Lower leg skin (tissue), 4 donors: ENCODE measurements at regions not wholly inside any gene's neighbourhood (a gene's known extent, or its start where the extent isn't known, plus 50 kb on each side); places are given as distances from the start of the nearest gene placed in this dataset.
"Not testable (repeated sequence)": the region's sequence is repeated elsewhere in the genome, so short reads cannot be mapped to it uniquely, and the experiment has no call there.

Source experiments
- DNase-seq, 2 donors: peaks; one replicate each; pipeline ENCODE4 v3.0.0-alpha.2; 2019; ENCODE audit warnings: low spot score in 2 of 2
- H3K4me3 ChIP-seq: fragments of 200-600 bp; sonication (generic); 2 replicates; pipeline ENCODE4 v1.5.1; 2017; ENCODE audit warnings: mild to moderate bottlenecking, low read depth; ENCODE audit not compliant: poor library complexity, severe bottlenecking
- POLR2A ChIP-seq, 2 donors: fragments of 450-650 bp; IDR thresholded peaks; one replicate each; pipeline ENCODE4 v1.6.1; 2016 to 2017; ENCODE audit warnings: antibody characterized with exemption in 2 of 2, mild to moderate bottlenecking in 1 of 2, moderate library complexity in 1 of 2
- WGBS, 2 donors: methylation state at CpG; one replicate each; pipeline ENCODE4 v1.1.5; 2018; 5-methylcytosine and 5-hydroxymethylcytosine counted together
- intact Hi-C: fragments of 100-400 bp; cut with DNase I; formaldehyde crosslinking; loops from one replicate; pipeline ENCODE4 v1.15.0; 2023; ENCODE audit warnings: low total_unique reads
- TF ChIP-seq, protein P1 (sequence below), 3 donors: fragments of 450-650 bp; IDR thresholded peaks; one replicate each; pipeline ENCODE4 v1.5.1; 2016; ENCODE audit warnings: antibody characterized with exemption in 3 of 3, mild to moderate bottlenecking in 3 of 3, moderate library complexity in 2 of 3

DNA sequence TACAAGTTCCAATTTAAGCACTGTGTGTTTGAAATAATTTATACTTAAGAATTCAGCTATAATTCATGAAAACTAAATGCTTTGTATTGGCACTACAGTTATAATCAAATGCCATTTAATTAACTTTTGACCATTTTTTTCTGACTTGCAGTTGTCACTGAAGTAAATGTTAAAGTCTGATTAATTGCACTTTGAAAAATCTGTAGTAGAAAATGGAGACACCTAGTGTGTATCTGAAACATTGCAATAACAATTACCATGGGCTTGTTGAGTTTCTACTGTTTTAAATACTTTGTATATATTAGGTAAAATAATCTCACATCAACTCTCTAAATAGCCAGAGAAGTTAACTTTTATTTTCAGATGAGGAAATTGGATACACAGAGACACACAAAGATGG is 458.6 kb upstream of the FSIP2 start:
- no peak overlapping the region for H3K4me3 ChIP-seq
- intact Hi-C loops = no loop called here
- DNase-seq = no peak
- no peak for TF ChIP-seq POLR2A (IDR thresholded peaks at IDR 0.05)
- TF ChIP-seq, protein P1, sequence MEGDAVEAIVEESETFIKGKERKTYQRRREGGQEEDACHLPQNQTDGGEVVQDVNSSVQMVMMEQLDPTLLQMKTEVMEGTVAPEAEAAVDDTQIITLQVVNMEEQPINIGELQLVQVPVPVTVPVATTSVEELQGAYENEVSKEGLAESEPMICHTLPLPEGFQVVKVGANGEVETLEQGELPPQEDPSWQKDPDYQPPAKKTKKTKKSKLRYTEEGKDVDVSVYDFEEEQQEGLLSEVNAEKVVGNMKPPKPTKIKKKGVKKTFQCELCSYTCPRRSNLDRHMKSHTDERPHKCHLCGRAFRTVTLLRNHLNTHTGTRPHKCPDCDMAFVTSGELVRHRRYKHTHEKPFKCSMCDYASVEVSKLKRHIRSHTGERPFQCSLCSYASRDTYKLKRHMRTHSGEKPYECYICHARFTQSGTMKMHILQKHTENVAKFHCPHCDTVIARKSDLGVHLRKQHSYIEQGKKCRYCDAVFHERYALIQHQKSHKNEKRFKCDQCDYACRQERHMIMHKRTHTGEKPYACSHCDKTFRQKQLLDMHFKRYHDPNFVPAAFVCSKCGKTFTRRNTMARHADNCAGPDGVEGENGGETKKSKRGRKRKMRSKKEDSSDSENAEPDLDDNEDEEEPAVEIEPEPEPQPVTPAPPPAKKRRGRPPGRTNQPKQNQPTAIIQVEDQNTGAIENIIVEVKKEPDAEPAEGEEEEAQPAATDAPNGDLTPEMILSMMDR (IDR thresholded peaks at IDR 0.05) = no peak

GRCh38 chr2:185284696-185285095 is 453.9 kb upstream of the FSIP2 start:
- intact Hi-C loops = no loop called here
- no peak for DNase-seq
- no peak for TF ChIP-seq POLR2A (IDR thresholded peaks at IDR 0.05)
- TF ChIP-seq, protein P1 (IDR thresholded peaks at IDR 0.05) = no peak
- no peak overlapping the region for H3K4me3 ChIP-seq

DNA sequence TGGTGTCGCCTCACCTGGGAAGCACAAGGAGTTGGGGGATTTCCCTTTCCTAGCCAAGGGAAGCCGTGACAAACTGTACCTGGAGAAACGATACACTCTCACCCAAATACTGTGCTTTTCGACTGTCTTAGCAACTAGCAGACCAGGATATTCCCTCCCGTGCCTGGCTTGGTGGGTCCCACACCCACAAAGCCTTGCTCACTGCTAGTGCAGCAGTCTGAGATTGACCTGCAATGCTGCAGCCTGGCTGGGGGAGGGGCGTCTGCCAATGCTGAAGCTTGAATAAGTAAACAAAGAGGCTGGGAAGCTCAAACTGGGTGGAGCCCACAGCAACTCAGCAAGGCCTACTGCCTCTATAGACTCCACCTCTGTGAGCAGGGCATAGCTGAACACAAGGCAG is 448.6 kb upstream of the FSIP2 start:
- intact Hi-C loops, H3K4me3 ChIP-seq, DNase-seq: not testable (repeated sequence)
- 76 to 79% methylated on average over 6 of the region's 6 CpGs for WGBS, 2 donors

DNA sequence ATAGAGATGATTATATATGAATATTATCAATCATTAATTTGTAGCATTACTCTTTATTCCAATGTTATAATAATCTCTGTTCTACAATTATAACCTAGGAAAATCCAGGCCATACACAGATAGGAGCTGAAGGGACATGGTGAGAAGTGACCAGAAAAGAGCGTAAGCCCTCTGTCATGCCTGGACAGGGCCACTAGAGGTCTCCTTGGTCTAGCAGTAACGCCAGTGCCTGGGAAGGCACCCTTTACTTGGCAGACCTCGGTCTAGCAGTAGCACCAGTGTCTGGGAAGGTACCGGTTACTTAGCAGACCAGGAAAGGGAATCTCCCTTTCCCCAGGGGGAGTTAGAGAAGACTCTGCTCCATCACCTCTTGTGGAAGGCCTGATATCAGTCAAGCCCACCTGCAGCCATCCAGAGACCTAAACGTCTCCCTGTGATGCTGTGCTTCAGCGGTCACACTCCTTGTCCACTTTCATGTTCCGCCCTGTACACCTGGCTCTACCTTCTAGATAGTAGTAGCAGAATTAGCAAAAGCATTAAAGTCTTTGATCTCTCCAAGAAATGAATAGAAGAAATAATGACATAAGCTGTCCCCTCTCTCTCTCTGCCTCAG is 447.5 kb upstream of the FSIP2 start:
- intact Hi-C loops = no loop called here
- TF ChIP-seq, protein P1 (IDR thresholded peaks at IDR 0.05) = no peak
- no peak for TF ChIP-seq POLR2A (IDR thresholded peaks at IDR 0.05)
- H3K4me3 ChIP-seq = no peak overlapping the region
- no peak for DNase-seq
- WGBS, 2 donors = 50 to 55% methylated on average over 7 of the region's 7 CpGs

- 81 to 86% methylated on average over 5 of the region's 5 CpGs for WGBS, 2 donors
- no peak for DNase-seq
- H3K4me3 ChIP-seq = no peak overlapping the region
- TF ChIP-seq, protein P1 (IDR thresholded peaks at IDR 0.05) = no peak
- no peak for TF ChIP-seq POLR2A (IDR thresholded peaks at IDR 0.05)
- intact Hi-C loops = no loop called here
Measured at GRCh38 chr2:185299867-185300266, 438.7 kb upstream of the FSIP2 start.

DNA sequence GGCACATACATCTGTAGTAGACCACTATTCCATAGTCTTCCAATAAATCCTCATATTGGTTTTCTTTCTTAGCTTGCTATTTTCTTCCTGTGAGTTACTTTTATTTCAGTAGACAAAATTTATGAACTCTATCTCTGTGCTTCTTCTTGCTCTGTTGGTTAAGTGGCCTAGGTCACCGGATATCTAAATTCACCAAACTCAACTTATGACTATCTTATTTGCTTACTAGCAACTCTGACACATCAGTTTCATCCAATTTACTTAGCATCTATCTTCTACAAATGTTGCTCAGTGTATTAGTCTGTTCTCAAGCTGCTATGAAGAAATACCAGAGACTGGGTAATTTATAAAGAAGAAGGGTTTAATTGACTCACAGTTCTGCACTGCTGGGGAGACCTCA is 432.5 kb upstream of the FSIP2 start:
- WGBS, 2 donors = 83 to 97% methylated on average over 1 of the region's 1 CpG

More for the DNA sequence above, 432.5 kb upstream of the FSIP2 start:
- TF ChIP-seq, protein P1 (IDR thresholded peaks at IDR 0.05) = no peak
- TF ChIP-seq POLR2A (IDR thresholded peaks at IDR 0.05) = no peak
- no peak overlapping the region for H3K4me3 ChIP-seq
- DNase-seq = no peak
- intact Hi-C loops = no loop called here
